Loucy (cell line): ENCODE measurements at regions not wholly inside any gene's neighbourhood (a gene's known extent, or its start where the extent isn't known, plus 50 kb on each side); places are given as distances from the start of the nearest gene placed in this dataset.

Experiments used
- H2AFZ ChIP-seq: fragments of 200-600 bp; sonication (generic); 2 replicates; pipeline ENCODE4 v1.6.0; 2016; ENCODE audit warnings: antibody characterized with exemption, mild to moderate bottlenecking, low read length, moderate library complexity
- H3F3A ChIP-seq: fragments of 200-600 bp; 2 replicates; pipeline ENCODE4 v1.6.0; 2016; ENCODE audit warnings: antibody characterized with exemption, low read depth, mild to moderate bottlenecking
- H3K27me3 ChIP-seq: fragments of 200-600 bp; sonication (generic); 2 replicates; pipeline ENCODE4 v1.6.1; 2014; ENCODE audit warnings: low read length, mild to moderate bottlenecking; ENCODE audit not compliant: insufficient read depth, poor library complexity, severe bottlenecking
- H3K36me3 ChIP-seq: fragments of 200-600 bp; sonication (generic); 2 replicates; pipeline ENCODE4 v1.6.1; 2016; ENCODE audit warnings: low read length; ENCODE audit not compliant: insufficient read depth
- H3K4me1 ChIP-seq: fragments of 200-600 bp; sonication (generic); 2 replicates; pipeline ENCODE4 v1.5.1; 2014; ENCODE audit warnings: low read length, mild to moderate bottlenecking; ENCODE audit not compliant: insufficient read depth, poor library complexity, severe bottlenecking
- H3K4me2 ChIP-seq: fragments of 200-600 bp; sonication (generic); 2 replicates; pipeline ENCODE4 v1.6.0; 2014; ENCODE audit warnings: antibody characterized with exemption, low read length, low read depth, mild to moderate bottlenecking; ENCODE audit not compliant: poor library complexity, severe bottlenecking
- H3K4me3 ChIP-seq: fragments of 200-600 bp; sonication (generic); 2 replicates; pipeline ENCODE4 v1.5.1; 2014; ENCODE audit warnings: low read length, mild to moderate bottlenecking, mixed read lengths; ENCODE audit not compliant: poor library complexity, severe bottlenecking
- H3K79me2 ChIP-seq: fragments of 200-600 bp; sonication (generic); 2 replicates; pipeline ENCODE4 v1.6.1; 2014; ENCODE audit warnings: low read length; ENCODE audit not compliant: insufficient read depth
- H3K9ac ChIP-seq: fragments of 200-600 bp; sonication (generic); 2 replicates; pipeline ENCODE4 v1.6.0; 2014; ENCODE audit warnings: mild to moderate bottlenecking, low read depth, low read length, moderate library complexity; ENCODE audit not compliant: poor library complexity, severe bottlenecking
- H3K9me2 ChIP-seq: fragments of 200-600 bp; sonication (generic); replicated peaks from 2 replicates; pipeline ENCODE4 v1.6.1; 2016; ENCODE audit warnings: low read depth, low read length, mixed read lengths
- H3K9me3 ChIP-seq: fragments of 200-600 bp; sonication (generic); 2 replicates; pipeline ENCODE4 v1.6.1; 2014; ENCODE audit warnings: mild to moderate bottlenecking, antibody characterized with exemption, low read length, low read depth; ENCODE audit not compliant: insufficient read depth
- H4K20me1 ChIP-seq: fragments of 200-600 bp; sonication (generic); 2 replicates; pipeline ENCODE4 v1.6.0; 2014; ENCODE audit warnings: antibody characterized with exemption, low read length, mild to moderate bottlenecking; ENCODE audit not compliant: insufficient read depth, poor library complexity, severe bottlenecking
- EZH2phosphoT487 ChIP-seq: fragments of 200-600 bp; IDR thresholded peaks from 2 replicates; pipeline ENCODE4 v1.6.1; 2018; ENCODE audit warnings: antibody characterized with exemption, mild to moderate bottlenecking, moderate library complexity, borderline replicate concordance
- TF ChIP-seq, protein P1 (sequence below): fragments of 200-600 bp; sonication (generic); conservative IDR thresholded peaks from 2 replicates; pipeline ENCODE4 v1.5.1; 2014; ENCODE audit warnings: mild to moderate bottlenecking, antibody characterized with exemption, low read length

DNA sequence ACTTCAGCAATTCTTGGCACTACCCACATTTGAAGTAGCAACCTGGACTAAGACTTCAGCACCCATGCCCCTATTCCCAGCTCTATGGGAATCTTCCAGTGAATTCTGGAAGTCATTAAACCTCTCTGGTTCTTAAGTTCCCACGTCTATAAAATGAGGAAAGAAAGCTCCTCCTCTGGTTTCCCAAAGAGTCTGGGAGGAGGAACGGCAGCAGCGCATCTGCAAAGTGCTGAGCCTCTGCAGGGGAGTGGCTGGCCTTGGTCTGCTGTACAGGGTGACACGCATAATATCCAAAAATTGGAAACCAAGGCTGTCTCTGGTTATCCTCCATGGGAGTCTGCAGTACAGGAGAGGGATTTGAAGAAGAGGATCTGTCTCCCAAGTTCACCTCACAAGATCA, 73.6 kb upstream of the TP53I11 start:
- H3K4me2 ChIP-seq, result no peak overlapping the region
- H3K9ac ChIP-seq, result no peak overlapping the region
- no peak for TF ChIP-seq EZH2phosphoT487
- TF ChIP-seq, protein P1, sequence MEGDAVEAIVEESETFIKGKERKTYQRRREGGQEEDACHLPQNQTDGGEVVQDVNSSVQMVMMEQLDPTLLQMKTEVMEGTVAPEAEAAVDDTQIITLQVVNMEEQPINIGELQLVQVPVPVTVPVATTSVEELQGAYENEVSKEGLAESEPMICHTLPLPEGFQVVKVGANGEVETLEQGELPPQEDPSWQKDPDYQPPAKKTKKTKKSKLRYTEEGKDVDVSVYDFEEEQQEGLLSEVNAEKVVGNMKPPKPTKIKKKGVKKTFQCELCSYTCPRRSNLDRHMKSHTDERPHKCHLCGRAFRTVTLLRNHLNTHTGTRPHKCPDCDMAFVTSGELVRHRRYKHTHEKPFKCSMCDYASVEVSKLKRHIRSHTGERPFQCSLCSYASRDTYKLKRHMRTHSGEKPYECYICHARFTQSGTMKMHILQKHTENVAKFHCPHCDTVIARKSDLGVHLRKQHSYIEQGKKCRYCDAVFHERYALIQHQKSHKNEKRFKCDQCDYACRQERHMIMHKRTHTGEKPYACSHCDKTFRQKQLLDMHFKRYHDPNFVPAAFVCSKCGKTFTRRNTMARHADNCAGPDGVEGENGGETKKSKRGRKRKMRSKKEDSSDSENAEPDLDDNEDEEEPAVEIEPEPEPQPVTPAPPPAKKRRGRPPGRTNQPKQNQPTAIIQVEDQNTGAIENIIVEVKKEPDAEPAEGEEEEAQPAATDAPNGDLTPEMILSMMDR, result no peak
- H3K27me3 ChIP-seq, result no peaks in the 10 kb centered on the region
- H3F3A ChIP-seq, result no peaks in the 10 kb centered on the region
- H2AFZ ChIP-seq, result no peak overlapping the region
- no peaks in the 10 kb centered on the region for H3K79me2 ChIP-seq
- peaks cover 34% of the 10 kb centered on the region for H3K4me1 ChIP-seq
- H3K9me2 ChIP-seq, result no peaks in the 10 kb centered on the region
- no peaks in the 10 kb centered on the region for H3K9me3 ChIP-seq
- H4K20me1 ChIP-seq, result no peaks in the 10 kb centered on the region
- no peak overlapping the region for H3K4me3 ChIP-seq
- H3K36me3 ChIP-seq, result no peaks in the 10 kb centered on the region

DNA sequence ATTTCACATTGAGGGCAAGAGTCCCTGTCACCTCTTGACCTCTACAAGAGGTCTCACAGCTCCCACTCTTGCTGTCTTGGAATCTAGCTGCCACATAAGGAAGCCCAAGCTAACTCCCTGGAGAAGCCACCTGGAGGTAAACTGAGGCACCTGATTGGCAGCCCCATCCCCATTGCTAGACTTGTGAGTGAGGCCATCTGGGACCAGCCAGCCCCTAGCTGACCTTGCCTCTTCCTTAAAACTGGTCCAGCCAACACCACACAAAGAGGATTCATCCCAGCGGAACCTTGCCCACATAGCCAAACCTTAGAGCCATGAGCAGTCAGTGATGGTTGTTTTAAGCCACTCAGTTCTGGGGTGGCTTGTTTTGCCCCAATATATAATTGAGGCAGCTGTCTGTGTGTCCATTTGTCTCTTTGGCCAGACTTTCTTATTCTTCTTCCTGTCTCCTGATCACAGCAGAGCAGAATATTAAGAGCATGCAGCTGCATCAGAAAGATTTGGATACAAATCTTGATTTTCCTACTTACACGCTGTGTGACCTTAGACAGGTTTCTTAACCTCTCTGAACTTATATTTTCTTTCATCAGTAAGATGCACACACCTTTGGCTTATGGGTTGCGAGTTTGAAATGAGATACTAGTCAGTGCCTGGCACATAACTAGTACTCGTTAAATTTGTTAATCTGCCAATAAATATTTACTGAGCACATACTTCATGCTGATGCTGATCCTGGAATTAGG, 74.3 kb upstream of the TP53I11 start:
- peaks cover 34% of the 10 kb centered on the region for H3K4me1 ChIP-seq
- no peaks in the 10 kb centered on the region for H3K36me3 ChIP-seq
- H3K9me3 ChIP-seq, result no peaks in the 10 kb centered on the region
- H3K4me3 ChIP-seq, result no peak overlapping the region
- no peaks in the 10 kb centered on the region for H3K27me3 ChIP-seq
- no peak overlapping the region for H3K9ac ChIP-seq
- H3K4me2 ChIP-seq, result peak overlapping the region; percentile 40
- H4K20me1 ChIP-seq, result no peaks in the 10 kb centered on the region
- no peaks in the 10 kb centered on the region for H3K79me2 ChIP-seq
- no peak overlapping the region for H2AFZ ChIP-seq
- H3K9me2 ChIP-seq, result no peaks in the 10 kb centered on the region
- H3F3A ChIP-seq, result no peaks in the 10 kb centered on the region
- no peak for TF ChIP-seq EZH2phosphoT487
- TF ChIP-seq, protein P1, result no peak

GRCh38 chr11:45025716-45026492, 75.2 kb upstream of the TP53I11 start:
- Histone ChIP-seq H3K9ac (no peak overlapping the region), H3K9me2 (no peaks in the 10 kb centered on the region), H2AFZ (peak overlapping the region; percentile 53; the same call in 1 of the 2 replicates), H3K4me2 (peak overlapping the region; percentile 40), H3K27me3 (no peaks in the 10 kb centered on the region), H4K20me1 (no peaks in the 10 kb centered on the region), H3K4me1 (peaks cover 30% of the 10 kb centered on the region), H3K9me3 (no peaks in the 10 kb centered on the region), H3F3A (no peaks in the 10 kb centered on the region), H3K36me3 (no peaks in the 10 kb centered on the region), H3K4me3 (no peak overlapping the region), H3K79me2 (no peaks in the 10 kb centered on the region)
- TF ChIP-seq, protein P1, result no peak
- TF ChIP-seq EZH2phosphoT487, result no peak
